ENCODE measurements at regions not wholly inside any gene's neighbourhood (a gene's known extent, or its start where the extent isn't known, plus 50 kb on each side); places are given as distances from the start of the nearest gene placed in this dataset.

DNA sequence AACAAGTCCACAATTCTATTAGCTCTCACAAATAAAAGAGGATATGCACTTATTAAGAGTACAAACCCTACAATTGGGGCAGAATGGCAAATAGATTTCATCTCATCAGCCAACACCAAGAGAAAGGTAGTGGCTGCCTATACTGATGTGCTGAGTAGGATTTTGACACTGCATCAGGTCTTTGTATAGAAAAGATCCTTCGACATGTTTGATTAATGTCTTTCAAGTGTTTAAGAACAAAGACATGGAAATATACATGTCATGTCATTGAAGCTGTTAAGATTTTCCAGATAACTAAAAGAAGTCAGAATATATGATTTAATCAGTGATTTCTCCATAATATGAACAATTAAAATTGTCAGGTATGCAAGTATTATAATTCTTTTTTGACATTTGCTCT lies 238.7 kb upstream of the GRAMD2B start:
- TF ChIP-seq RAD21 (IDR thresholded peaks at IDR 0.05; ENCODE audit: low read depth), result no peak
- TF ChIP-seq, protein P1, sequence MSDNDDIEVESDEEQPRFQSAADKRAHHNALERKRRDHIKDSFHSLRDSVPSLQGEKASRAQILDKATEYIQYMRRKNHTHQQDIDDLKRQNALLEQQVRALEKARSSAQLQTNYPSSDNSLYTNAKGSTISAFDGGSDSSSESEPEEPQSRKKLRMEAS (IDR thresholded peaks at IDR 0.05), result no peak
- no peak for TF ChIP-seq EGR1 (IDR thresholded peaks at IDR 0.05)
- TF ChIP-seq, protein P2, sequence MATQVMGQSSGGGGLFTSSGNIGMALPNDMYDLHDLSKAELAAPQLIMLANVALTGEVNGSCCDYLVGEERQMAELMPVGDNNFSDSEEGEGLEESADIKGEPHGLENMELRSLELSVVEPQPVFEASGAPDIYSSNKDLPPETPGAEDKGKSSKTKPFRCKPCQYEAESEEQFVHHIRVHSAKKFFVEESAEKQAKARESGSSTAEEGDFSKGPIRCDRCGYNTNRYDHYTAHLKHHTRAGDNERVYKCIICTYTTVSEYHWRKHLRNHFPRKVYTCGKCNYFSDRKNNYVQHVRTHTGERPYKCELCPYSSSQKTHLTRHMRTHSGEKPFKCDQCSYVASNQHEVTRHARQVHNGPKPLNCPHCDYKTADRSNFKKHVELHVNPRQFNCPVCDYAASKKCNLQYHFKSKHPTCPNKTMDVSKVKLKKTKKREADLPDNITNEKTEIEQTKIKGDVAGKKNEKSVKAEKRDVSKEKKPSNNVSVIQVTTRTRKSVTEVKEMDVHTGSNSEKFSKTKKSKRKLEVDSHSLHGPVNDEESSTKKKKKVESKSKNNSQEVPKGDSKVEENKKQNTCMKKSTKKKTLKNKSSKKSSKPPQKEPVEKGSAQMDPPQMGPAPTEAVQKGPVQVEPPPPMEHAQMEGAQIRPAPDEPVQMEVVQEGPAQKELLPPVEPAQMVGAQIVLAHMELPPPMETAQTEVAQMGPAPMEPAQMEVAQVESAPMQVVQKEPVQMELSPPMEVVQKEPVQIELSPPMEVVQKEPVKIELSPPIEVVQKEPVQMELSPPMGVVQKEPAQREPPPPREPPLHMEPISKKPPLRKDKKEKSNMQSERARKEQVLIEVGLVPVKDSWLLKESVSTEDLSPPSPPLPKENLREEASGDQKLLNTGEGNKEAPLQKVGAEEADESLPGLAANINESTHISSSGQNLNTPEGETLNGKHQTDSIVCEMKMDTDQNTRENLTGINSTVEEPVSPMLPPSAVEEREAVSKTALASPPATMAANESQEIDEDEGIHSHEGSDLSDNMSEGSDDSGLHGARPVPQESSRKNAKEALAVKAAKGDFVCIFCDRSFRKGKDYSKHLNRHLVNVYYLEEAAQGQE (IDR thresholded peaks at IDR 0.05; ENCODE audit: low read depth), result no peak
